GM19395 (cell line): ENCODE measurements at regions not wholly inside any gene's neighbourhood (a gene's known extent, or its start where the extent isn't known, plus 50 kb on each side); places are given as distances from the start of the nearest gene placed in this dataset.
"Not testable (repeated sequence)": the region's sequence is repeated elsewhere in the genome, so short reads cannot be mapped to it uniquely, and the experiment has no call there.

ENCODE experiments used
- ATAC-seq: cut with Tn5 transposase; IDR thresholded peaks from one replicate; pipeline ENCODE4 v1.9.1; 2021; ENCODE audit warnings: mild to moderate bottlenecking, moderate library complexity; ENCODE audit not compliant: unreplicated experiment

GRCh38 chrX:131595120-131595519 lies 51.2 kb downstream of the OR13H1 start:
- no peak for ATAC-seq

- no peak for ATAC-seq
Observed at GRCh38 chrX:131607792-131608369, 64.0 kb downstream of the OR13H1 start.

GRCh38 chrX:131609480-131609879 lies 65.6 kb downstream of the OR13H1 start:
- no peak for ATAC-seq

GRCh38 chrX:131613260-131613659 lies 69.4 kb downstream of the OR13H1 start:
- ATAC-seq = no peak

GRCh38 chrX:131614241-131614640 lies 70.4 kb downstream of the OR13H1 start:
- no peak for ATAC-seq

GRCh38 chrX:131617182-131617581 lies 73.3 kb downstream of the OR13H1 start:
- ATAC-seq = no peak

- no peak for ATAC-seq
Observed at GRCh38 chrX:131621650-131622049, 77.8 kb downstream of the OR13H1 start.

- ATAC-seq = no peak
Observed at GRCh38 chrX:131626681-131627296, 82.9 kb downstream of the OR13H1 start.

- no peak for ATAC-seq
Observed at GRCh38 chrX:131630534-131630933, 86.7 kb downstream of the OR13H1 start.

- peak; percentile 98 for ATAC-seq
Observed at GRCh38 chrX:131633285-131633917, 89.5 kb downstream of the OR13H1 start.

GRCh38 chrX:131634900-131635299 lies 91.0 kb downstream of the OR13H1 start:
- ATAC-seq = no peak

- no peak for ATAC-seq
Observed at GRCh38 chrX:131646106-131646505, 102.2 kb downstream of the OR13H1 start.

- no peak for ATAC-seq
Observed at GRCh38 chrX:131649741-131650140, 105.9 kb downstream of the OR13H1 start.

- ATAC-seq = no peak
Observed at GRCh38 chrX:131650637-131651410, 107.0 kb downstream of the OR13H1 start.

GRCh38 chrX:131663726-131664125 lies 119.9 kb downstream of the OR13H1 start:
- not testable (repeated sequence) for ATAC-seq

GRCh38 chrX:131671735-131672134 lies 127.9 kb downstream of the OR13H1 start:
- no peak for ATAC-seq

GRCh38 chrX:131675596-131676194 lies 131.8 kb downstream of the OR13H1 start:
- ATAC-seq = peak; percentile 58

GRCh38 chrX:131677655-131678628 lies 134.1 kb downstream of the OR13H1 start:
- peak; percentile 84 for ATAC-seq

- ATAC-seq = not testable (repeated sequence)
Observed at GRCh38 chrX:131682735-131683134, 138.9 kb downstream of the OR13H1 start.

- ATAC-seq = no peak
Observed at GRCh38 chrX:131693359-131693758, 149.5 kb downstream of the OR13H1 start.
